Islet precursor cell (in vitro differentiated cells): ENCODE measurements at regions not wholly inside any gene's neighbourhood (a gene's known extent, or its start where the extent isn't known, plus 50 kb on each side); places are given as distances from the start of the nearest gene placed in this dataset.
A peak's percentile ranks its signal among the peaks of the same experiment; 100 is the strongest.

Experiments used
- DNase-seq: peaks from one replicate; pipeline ENCODE4 v3.0.0-alpha.2; 2018

DNA sequence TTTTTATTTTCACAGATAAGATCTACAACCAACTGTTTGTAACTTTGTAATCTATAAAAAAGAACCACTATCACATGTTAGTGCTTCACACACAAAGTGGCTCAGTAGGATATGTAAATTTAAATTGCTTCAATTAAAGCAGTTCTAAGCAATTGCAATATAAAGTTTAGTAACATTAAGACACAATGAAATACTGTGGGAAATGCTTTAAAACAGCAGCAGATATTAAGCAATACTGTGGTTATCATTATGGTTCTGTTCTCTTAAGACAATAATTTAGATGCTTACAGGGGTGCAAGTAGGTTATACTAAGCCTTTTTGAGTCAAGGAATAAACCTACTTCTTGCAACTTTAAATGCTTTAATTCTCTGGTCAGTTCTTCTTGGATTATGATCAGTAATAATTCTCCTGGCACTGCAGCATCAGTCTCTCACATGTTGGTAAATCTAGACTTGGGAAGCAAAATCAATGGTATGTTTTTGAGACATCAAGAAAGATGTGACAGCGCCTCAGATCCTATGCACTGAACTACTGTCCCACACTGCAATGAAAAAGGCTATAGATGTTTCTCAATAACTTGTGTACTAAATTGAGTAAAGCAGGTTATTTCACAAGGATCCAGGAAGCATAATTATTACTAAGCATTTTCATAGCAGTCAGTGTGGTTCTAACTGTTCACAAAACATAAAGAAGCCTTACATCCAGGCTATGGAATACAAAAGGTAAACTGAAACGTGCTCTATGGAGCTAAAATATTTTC, 338.7 kb upstream of the PDE4D start:
- DNase-seq, result no peak

DNA sequence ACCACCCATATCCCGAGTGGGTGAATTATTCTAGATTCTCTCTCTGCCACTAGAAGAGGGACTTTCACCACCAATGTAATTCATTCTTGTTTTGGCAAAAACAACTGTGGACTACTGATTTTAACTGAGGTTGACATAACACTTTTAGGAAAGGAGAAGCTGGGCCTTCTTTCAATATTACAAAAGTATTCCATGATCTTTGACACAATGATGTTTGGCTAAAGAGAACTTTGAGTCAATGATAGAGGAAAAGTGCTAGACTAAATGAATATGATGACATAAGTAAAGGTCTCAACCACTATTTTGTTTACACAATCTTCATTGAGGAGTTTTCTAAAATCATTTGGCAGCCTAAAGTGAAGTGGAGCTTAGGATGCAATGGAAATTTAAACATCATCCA, 336.9 kb upstream of the PDE4D start:
- no peak for DNase-seq

DNA sequence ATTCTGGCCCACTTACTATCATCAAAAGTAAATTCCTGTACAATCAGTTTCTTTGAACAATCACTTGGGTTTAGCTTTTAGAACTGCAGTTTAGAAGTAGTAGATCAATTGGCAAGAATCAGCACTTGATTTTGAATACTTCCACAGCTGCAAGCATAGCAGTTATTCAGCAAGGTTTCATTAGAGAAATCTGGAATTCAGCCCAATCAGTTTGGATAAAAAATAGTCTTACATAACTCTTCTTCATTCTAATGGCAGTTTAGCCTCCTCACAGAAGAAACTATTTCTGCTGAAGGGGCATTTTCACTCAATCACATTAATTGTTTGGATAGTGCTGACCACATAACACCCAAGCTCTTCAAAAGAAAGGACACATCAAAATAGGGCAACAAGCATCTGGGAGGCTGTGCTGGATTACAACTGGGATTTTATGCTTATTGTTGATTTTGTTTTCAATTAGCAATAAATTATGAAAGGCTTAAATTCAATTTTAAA, 336.2 kb upstream of the PDE4D start:
- no peak for DNase-seq

DNA sequence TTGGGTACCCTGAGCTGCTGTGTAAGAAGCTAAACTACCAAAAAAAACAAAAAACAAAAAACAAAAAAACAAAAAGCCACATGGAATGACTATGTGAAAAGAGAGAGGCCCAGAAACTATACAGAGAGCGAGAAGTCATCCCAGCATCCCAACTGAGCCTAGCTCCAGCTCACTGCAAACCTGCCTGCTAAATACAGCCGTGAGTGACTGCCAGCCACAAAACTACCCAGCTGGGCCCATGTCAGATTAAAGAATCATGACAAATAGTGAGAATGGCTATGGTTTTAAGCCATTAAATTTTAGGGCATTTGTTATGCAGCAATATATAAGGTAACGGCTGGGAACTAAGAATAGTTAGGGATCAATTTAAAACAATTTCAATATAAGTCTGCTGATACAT, 335.1 kb upstream of the PDE4D start:
- DNase-seq, result no peak

DNA sequence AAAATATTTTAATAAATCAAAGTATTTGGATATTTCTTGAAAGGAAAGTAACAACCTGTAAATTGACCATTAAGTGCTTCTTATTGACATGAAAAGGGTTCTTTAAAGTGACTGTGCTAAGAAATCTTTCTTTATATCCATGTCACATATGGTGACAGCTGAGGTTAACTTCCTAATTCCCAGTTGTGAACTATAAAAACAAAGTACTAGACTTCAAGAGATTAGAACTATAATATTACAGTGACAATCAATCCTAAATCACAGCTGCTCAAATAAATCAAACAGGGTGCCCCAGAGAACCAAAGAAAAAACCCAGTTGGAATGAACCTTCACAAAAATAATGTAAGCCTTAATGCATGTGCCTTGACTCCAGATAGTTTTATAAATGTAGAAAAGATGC, 332.6 kb upstream of the PDE4D start:
- no peak for DNase-seq

DNA sequence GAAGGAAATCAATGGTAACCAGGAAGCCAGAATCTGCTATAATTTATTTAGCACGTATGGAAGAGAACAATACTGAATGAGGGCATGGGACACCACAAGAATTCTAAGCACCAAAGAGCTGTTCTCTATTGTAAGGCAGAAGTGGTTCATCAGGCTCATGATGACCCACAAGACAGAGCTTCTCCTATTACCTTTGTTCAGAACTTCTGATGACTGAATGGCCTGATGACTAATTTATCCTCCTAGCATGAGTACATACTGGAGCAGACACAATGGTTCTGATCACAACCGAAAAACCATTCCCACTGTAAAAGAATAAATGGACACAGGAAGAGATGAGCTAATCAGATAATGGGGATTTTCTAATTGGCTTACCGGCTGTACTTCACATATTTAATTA, 329.8 kb upstream of the PDE4D start:
- DNase-seq, result no peak

DNA sequence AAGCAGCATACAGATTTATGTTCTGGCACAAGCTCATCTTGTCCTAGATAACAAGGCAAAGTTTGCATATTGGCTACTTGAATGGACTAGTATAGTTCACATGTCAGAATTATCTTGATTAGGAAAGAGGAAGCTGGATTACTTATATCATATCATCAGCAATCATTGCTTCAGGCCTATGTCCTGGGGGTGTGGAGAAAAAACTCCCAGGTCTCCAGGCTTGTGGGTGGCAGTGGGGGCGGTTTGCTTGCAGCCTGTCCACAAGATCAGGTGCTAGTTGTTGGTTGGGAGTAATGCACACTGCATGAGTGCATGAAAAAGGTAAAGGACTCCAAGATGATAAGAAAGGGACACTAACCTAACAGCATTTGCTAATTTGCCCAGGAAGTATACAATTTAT, 326.4 kb upstream of the PDE4D start:
- DNase-seq, result no peak

DNA sequence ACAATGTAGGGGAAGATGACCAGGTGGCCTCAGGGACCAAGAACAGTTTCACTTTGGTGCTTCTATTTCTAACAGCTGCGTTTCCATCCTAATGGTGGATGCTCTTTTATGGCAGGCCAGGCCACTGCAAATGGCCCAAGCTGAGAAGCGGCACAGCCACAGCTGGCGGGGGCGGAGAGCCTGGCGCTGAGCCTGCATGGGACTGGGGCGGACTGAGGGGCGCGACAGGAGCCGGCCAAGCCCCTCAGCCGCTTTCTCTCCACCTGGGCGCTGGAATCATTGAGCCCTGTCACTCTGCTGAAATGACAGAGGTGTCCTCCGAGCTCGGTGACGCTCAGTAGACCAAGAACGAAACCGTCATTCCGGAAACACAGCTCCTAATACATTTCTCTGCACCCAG, 317.3 kb upstream of the PDE4D start:
- no peak for DNase-seq

DNA sequence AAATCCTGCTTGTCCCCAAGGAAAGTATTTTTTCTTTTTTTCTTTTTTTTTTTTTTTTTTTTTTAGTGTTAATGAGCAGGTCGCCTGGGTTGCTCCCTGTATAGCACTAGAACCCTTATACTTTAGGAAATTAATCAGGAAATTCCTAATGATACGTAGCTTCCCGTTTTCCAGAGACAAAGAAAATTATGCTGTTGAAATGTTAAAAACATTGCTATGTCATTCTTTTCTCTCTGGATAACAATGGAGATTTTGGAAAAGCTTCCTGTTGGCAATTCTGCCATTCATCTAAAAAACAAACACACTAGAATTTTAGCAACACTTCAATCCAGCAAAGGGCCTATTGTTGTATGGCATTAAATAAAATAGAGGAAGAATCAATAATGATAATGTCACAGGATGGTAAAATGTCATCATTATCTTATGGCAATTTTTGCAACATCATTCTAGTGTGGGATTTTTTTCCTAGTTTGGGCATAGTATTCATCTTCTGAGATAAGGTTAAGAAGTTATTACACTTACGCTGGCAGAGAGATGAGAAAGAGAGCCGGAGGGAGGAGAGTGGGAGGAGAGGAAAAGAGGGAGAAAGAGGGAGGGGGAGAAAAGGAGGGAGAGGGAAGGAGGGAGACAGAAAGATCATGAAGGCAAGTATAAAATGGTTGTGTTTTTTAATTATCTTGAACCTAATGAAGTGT, 315.8 kb upstream of the PDE4D start:
- DNase-seq, result no peak

DNA sequence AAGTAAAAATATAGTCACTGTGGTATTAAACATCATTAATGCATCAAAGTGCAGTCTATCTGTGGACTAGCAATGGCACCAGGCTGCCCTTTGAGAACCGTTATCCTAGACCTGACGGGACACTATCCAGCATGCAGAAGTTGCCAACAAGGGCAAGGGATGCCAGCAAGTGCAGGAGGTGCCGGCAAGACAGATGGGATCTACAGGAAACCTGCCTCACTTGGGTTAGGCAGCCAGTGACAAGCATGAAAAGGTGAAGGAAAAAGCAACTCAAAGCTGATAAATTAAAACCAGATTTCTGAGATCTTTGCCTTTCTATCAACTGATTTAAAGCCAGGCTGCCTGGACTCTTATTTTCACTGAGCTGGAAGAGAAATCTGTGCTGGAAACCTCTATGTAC, 315.2 kb upstream of the PDE4D start:
- DNase-seq, result no peak

DNA sequence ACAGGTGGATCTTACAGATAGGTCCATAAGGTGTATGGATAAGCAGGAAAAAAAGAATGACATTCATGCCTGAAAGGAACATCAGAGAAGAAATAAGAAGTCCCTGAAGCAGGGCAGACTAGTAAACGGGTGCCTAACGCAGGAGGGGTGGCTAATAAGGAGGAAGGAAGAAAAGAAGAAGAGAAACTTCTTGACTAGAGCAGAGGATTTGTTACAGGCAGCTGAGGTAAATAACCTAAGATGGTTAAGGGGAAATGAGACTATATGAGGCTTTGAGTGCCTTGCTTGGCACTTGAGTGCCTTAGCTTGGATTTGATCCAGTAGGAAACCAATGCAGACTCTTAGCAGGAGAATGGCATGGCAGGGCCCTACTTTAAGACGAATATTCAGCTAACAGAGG, 313.5 kb upstream of the PDE4D start:
- no peak for DNase-seq

DNA sequence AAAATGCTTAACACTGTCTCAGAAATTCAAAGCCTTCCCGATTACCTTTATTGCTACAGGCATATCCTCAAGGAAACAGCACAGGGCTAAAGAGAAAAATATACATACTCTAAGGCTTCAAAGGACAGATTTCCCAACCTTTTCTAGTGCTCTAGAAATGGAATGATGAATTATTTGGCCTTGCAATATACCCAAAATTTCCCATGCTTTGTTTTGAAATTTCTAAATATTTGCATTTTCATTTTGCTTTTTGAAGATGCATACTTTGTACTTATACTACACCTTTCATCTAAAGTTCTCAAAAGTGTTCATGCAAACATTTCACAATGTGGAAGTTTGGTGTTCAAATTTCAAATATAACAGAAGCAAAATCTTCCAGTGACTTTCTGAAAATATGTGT, 312.7 kb upstream of the PDE4D start:
- DNase-seq, result no peak

DNA sequence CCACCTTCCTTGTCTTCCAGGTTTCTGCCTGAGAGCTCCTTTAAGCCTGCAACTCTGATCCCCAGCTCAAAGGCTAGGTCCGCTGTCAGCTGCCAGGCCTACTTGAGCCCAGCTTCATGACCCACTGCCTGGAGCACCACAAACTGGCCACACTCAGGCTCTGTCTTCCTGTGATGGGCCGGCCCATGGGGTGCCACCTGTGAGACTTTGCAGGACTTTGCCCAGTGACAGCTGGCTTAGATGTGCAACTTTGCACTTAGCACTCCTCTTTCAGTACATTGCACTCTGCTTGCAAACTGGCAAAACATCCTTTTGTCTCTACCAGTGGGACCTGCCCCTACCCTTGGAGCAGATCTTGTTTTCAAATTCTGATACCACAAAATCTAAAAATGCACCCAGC, 311.5 kb upstream of the PDE4D start:
- DNase-seq, result no peak

DNA sequence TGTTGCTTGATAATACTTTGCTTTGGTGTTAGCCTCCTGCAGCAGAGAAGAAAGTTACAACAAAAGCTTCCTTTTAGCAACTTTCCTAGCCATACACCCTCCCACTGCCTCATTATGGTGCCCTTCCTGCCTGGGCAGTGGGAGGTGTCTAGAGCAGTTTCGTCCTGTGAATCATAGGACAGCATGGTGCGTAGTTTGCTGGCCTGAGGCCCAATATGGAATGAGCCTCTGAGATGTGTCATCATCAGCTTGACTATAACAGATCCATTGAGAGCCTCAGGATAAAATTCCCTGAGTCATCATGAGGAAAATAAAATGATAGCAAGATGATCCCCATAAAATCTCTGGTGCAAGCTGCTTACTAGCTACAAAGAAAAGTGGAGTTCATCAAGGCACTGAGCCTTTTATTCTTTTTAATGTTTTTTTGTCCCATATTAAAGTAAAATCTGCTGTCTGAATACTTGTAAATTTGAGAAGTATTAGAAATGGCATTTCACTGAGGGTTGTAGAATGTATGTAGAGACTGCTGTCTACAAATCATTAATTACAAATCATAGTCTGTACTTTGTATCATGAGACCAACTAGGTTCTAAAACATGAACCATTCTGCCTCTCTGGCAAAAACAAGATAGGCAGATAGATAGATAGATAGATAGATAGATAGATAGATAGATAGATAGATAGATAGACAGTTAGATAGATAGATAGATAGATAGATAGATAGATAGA, 303.0 kb upstream of the PDE4D start:
- DNase-seq, result peak; percentile 78

DNA sequence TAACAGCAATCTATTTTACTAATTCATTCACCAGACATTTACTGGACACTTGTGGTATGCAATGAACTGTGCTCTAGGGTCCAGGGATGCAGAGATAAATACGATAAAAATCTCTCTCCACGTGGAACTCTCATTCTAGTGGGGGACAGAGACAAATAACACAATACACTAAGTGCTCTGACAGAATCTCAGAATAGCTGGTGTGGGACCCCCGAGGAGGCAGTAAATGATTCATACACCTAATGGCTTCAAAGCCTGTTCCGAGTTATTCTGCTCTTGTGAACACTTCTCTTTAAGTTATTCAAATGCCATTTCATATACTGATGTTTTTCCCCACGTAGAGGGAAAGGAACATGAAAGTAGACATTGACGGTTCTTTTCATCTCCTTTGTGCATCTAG, 302.0 kb upstream of the PDE4D start:
- DNase-seq, result no peak

DNA sequence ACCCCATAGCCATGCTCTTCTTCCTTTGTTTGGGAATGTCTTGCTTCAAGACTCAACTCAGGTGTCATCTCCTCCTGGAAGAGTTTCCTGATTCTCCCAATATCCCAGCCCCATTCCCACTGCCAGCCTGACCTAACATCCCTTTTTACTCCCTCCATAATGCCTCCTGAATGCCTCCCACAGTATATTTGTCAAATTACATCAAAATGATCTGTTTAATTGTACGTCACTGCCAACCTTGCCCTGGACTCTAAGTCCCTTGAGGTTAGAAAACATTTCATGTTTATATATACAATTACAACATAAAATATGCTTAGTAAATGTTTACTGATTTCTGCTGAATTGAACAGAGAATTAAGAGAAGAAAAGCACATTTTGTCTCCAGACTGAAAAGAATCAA, 301.6 kb upstream of the PDE4D start:
- DNase-seq, result no peak

DNA sequence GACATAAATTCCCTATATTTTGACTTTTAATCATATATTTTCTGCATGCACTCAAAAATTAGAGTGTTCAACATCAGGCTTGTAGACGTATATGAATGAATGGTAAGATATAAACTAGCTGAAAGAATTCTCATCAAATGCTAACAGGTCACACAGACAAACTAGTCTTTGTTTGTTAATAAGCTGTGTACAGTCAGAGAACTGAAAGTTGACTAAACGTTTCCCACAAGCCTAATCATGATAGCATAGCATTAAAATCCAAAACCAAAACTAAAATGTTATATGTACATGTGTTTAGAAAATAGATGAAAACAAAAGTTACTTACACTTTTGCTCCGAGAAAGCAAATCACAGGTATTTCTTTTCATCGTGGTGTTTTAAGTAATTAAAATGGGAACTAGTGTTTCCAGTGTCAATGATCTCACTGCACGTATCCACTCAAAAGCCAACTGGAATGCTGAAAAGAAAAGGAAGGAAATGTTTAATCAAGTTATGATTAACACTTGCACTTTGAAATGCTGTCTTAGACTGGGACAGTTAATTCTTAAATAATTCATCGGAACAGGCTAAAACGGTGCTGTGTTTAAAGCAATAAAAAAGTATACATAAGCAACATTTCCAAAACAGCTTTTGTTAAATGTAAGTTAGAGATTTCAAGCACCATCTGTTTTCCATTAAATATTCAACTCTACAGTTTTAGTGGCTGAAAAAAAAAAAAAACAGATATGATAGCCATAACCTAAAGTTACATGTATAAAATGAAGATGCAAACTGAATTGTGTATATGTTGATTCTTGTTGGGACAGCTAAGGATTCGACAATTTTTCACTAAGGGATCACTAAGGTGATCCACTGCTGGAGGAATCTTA, 291.9 kb upstream of the PDE4D start:
- no peak for DNase-seq

DNA sequence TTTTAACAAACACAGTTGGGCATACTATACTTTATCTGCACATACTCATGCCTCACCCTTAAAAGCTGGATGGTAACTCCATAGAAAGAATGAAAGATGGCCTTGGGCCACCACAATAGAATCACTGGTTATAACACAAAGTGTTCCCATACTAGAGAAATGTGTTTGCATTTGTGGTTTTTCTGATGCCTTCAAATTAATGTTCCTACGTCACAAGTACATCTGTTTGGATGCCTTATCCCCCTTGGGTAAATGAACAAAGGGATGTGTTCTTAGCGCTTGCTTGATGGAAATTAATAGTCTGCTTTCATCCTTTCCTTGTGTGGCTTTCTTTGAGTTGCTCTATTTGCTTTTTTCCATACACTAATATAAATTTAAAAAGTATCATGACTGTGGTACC, 291.1 kb upstream of the PDE4D start:
- DNase-seq, result no peak

DNA sequence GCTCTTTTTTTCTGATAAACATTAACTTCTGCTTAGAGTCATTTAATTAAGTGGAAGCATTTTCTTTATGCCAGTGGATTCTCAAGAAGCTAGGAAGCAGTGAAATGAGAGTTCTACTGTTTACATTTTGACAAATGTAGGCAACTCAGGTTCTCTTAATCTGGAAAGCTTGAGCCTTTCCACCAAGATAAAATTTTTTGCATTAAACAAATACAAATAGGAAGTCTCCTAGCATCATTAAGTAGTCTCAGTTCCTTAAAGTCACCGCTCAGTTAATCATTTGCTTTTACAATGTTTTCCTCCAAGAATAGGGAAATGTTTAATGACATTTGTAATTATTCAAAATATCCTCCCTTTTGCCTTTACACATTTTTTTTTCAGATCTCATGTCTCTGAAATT, 290.4 kb upstream of the PDE4D start:
- no peak for DNase-seq

DNA sequence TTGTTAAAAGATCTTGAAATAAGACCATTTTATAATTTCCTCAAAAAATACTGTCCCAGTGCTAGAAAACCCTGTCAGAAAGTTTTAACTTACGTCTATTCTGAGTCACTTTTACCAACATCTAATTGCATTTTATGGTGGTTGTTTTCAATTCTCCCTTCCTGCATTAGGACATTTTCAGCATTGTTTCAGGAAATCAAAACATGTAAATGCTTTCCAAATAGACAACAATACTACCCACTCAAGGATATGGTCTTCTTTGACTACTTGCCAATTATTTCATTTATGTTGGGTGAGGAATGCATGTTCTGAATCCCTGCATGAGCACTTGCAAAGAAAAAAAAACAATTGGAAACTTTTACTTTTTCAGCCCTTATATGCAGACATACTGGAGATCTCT, 284.6 kb upstream of the PDE4D start:
- DNase-seq, result no peak

DNA sequence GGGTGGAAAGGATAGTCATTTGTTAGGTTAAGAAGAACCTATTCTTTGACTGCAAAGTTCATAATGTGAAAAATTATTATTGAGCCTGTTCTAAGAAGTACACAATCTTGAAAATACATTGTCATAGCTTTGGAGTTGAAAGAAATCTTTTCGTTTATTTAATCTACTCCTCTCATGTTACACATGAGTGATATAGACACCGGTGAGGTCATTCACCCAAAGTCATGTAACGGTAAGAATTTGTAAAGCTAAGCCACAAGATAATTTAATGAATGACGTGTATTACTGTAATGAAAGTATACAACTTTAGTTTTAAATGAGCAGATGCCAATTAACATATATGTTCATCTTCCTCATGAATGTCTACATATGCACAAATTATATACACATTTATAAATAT, 284.1 kb upstream of the PDE4D start:
- DNase-seq, result no peak

DNA sequence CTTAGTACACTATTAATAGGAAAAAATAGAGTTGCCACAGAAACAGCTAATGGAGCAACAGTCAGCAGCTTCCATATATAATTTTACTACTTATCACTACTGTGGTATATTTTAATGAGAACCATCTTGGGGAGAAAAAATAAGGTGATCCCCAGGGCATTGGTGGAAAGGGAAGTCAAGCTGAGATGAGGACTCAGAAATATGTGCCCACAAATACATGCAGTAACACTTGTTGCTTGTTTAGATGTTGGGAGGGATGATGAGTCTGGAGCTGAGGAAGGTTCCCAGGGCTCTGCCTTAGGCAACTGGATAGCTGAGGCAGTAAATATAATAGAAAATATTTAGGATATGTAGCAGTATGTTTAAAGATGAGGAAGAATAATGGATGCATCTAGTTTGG, 280.1 kb upstream of the PDE4D start:
- no peak for DNase-seq

DNA sequence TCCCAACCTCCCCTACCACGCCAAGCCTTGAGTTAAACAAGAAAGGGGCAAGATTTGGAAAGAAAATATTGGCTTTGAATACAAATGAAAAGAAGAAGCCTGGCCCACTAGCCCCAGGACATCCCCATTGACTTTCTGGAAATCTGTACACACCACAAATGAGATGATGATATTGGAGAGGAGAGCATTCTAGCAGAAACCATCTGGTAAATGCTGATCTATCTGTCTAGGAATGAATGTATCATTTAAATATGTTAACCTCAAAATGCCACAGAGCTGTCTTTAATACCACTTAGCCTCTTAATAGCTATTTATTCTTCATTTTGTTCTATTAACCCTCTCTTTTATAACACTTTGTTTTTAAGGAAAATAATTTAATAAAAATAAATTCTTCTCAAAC, 270.2 kb upstream of the PDE4D start:
- no peak for DNase-seq
